ENCODE measurements at regions not wholly inside any gene's neighbourhood (a gene's known extent, or its start where the extent isn't known, plus 50 kb on each side); places are given as distances from the start of the nearest gene placed in this dataset.

DNA sequence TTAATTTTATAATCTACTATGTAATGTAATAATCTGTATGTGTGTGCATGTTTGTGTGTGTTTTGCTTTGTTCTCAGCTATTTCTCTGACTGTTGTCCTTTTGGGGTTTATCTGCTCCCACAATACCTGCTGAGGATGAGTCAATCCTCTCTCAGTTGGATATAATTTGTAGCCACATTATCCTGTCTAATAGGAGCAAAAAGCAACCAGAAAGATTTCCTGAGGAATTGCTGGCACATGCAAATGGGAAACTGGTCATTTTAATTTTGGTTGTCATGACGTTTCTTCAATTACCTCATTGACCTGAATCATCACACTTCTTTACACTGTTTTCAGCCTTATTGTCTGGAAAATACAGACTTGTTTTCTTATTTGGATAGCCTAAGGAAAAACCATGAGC is 488.4 kb downstream of the KLF5 start:
- ATAC-seq (ENCODE audit: insufficient number of reproducible peaks, low FRiP score, low read depth) (no peak), DNase-seq (ENCODE audit: low spot score) (no peak)
- Histone ChIP-seq H3K4me3 (no peak overlapping the region), H3K4me1 (ENCODE audit: control insufficient read depth in 1 of 2, low read depth in 2 of 2) (no peaks in the 10 kb centered on the region), H3K27ac (no peak overlapping the region), H3K27me3 (replicated peaks; ENCODE audit: insufficient read depth) (no peaks in the 10 kb centered on the region), H3K36me3 (no peaks in the 10 kb centered on the region), H3K9me3 (no peaks in the 10 kb centered on the region)
- TF ChIP-seq, protein P1, sequence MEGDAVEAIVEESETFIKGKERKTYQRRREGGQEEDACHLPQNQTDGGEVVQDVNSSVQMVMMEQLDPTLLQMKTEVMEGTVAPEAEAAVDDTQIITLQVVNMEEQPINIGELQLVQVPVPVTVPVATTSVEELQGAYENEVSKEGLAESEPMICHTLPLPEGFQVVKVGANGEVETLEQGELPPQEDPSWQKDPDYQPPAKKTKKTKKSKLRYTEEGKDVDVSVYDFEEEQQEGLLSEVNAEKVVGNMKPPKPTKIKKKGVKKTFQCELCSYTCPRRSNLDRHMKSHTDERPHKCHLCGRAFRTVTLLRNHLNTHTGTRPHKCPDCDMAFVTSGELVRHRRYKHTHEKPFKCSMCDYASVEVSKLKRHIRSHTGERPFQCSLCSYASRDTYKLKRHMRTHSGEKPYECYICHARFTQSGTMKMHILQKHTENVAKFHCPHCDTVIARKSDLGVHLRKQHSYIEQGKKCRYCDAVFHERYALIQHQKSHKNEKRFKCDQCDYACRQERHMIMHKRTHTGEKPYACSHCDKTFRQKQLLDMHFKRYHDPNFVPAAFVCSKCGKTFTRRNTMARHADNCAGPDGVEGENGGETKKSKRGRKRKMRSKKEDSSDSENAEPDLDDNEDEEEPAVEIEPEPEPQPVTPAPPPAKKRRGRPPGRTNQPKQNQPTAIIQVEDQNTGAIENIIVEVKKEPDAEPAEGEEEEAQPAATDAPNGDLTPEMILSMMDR (IDR thresholded peaks at IDR 0.05) = no peak

GRCh38 chr13:73544175-73544574 is 485.4 kb downstream of the KLF5 start:
- no peak overlapping the region for H3K4me3 ChIP-seq
- no peaks in the 10 kb centered on the region for H3K4me1 ChIP-seq (ENCODE audit: control insufficient read depth in 1 of 2, low read depth in 2 of 2)
- no peaks in the 10 kb centered on the region for H3K9me3 ChIP-seq
- DNase-seq (ENCODE audit: low spot score) (no peak), ATAC-seq (ENCODE audit: insufficient number of reproducible peaks, low FRiP score, low read depth) (no peak)
- H3K27me3 ChIP-seq (replicated peaks; ENCODE audit: insufficient read depth) = no peaks in the 10 kb centered on the region
- TF ChIP-seq, protein P1 (IDR thresholded peaks at IDR 0.05) = no peak
- H3K27ac ChIP-seq = no peak overlapping the region
- no peaks in the 10 kb centered on the region for H3K36me3 ChIP-seq

GRCh38 chr13:73542446-73542845 is 483.6 kb downstream of the KLF5 start:
- no peaks in the 10 kb centered on the region for H3K27me3 ChIP-seq (replicated peaks; ENCODE audit: insufficient read depth)
- H3K9me3 ChIP-seq = no peaks in the 10 kb centered on the region
- H3K36me3 ChIP-seq = no peaks in the 10 kb centered on the region
- H3K4me1 ChIP-seq (ENCODE audit: control insufficient read depth in 1 of 2, low read depth in 2 of 2) = no peaks in the 10 kb centered on the region
- ATAC-seq (ENCODE audit: insufficient number of reproducible peaks, low FRiP score, low read depth) = no peak
- TF ChIP-seq, protein P1 (IDR thresholded peaks at IDR 0.05) = no peak
- DNase-seq (ENCODE audit: low spot score) = no peak
- H3K4me3 ChIP-seq = no peak overlapping the region
- H3K27ac ChIP-seq = no peak overlapping the region

GRCh38 chr13:73536865-73537264 is 478.1 kb downstream of the KLF5 start:
- Histone ChIP-seq H3K4me3 (no peak overlapping the region), H3K9me3 (no peaks in the 10 kb centered on the region), H3K27ac (no peak overlapping the region), H3K27me3 (replicated peaks; ENCODE audit: insufficient read depth) (no peaks in the 10 kb centered on the region), H3K4me1 (ENCODE audit: control insufficient read depth in 1 of 2, low read depth in 2 of 2) (peaks cover 0 to under 1% of the 10 kb centered on the region in 2 donors), H3K36me3 (no peaks in the 10 kb centered on the region)
- TF ChIP-seq, protein P1 (IDR thresholded peaks at IDR 0.05) = no peak
- ATAC-seq (ENCODE audit: insufficient number of reproducible peaks, low FRiP score, low read depth) (no peak), DNase-seq (ENCODE audit: low spot score) (no peak)

DNA sequence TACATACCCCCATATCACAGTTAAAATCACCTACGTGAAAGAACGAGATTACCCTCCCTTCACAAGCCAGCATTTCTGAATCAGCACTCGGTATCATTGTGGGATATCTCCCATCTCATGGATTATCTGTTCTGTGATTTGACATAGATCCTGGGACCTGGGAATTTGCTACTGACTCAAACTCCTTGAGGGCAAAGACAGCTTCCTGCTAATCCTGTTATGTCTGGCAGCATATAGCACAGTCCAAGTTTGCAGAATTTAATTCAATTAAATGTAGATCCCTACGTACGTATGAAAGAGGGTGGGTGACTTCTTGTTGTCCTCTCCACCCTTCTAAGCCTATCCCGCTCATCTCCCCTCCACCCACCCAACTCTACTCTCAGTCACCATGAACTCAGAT is 476.5 kb downstream of the KLF5 start:
- Histone ChIP-seq H3K9me3 (no peaks in the 10 kb centered on the region), H3K4me3 (no peak overlapping the region), H3K27ac (no peak overlapping the region), H3K27me3 (replicated peaks; ENCODE audit: insufficient read depth) (no peaks in the 10 kb centered on the region), H3K36me3 (no peaks in the 10 kb centered on the region), H3K4me1 (ENCODE audit: control insufficient read depth in 1 of 2, low read depth in 2 of 2) (peaks cover 5 to 7% of the 10 kb centered on the region in 2 donors)
- DNase-seq (ENCODE audit: low spot score) = no peak
- no peak for ATAC-seq (ENCODE audit: insufficient number of reproducible peaks, low FRiP score, low read depth)
- TF ChIP-seq, protein P1 (IDR thresholded peaks at IDR 0.05) = no peak
